DND-41 (cell line): ENCODE measurements at regions not wholly inside any gene's neighbourhood (a gene's known extent, or its start where the extent isn't known, plus 50 kb on each side); places are given as distances from the start of the nearest gene placed in this dataset.

ENCODE experiments used
- CTCF ChIP-seq: IDR thresholded peaks from 2 replicates; pipeline ENCODE4 v1.5.1; 2012; ENCODE audit warnings: borderline replicate concordance, low read length, moderate library complexity, mild to moderate bottlenecking; ENCODE audit not compliant: poor library complexity, severe bottlenecking; ENCODE audit errors: extremely low read depth
- EZH2 ChIP-seq: IDR thresholded peaks from 3 replicates; pipeline ENCODE4 v1.6.1; 2012; ENCODE audit warnings: borderline replicate concordance, low read depth, mild to moderate bottlenecking, moderate library complexity, low read length, inconsistent platforms; ENCODE audit not compliant: severe bottlenecking

GRCh38 chr5:20241351-20241750, 253.4 kb upstream of the CDH18 start:
- TF ChIP-seq CTCF (no peak), EZH2 (no peak)
